Activated T-helper 17 cell treated with anti-CD3 and anti-CD28 coated beads, Interleukin-2, amount 50 U/mL, for 72 hours (primary cell): ENCODE measurements at regions not wholly inside any gene's neighbourhood (a gene's known extent, or its start where the extent isn't known, plus 50 kb on each side); places are given as distances from the start of the nearest gene placed in this dataset.
A peak's percentile ranks its signal among the peaks of the same experiment; 100 is the strongest.

ENCODE experiments used
- ATAC-seq: fragments of 150-1000 bp; cut with Tn5 transposase; replicated peaks from 2 replicates; pipeline ENCODE4 v1.10.0; 2021; ENCODE audit warnings: mild to moderate bottlenecking, moderate library complexity
- H3K27ac Mint-ChIP-seq: one replicate; pipeline ENCODE4 v1.8.0; 2022; ENCODE audit warnings: mixed read lengths
- H3K27me3 Mint-ChIP-seq: one replicate; pipeline ENCODE4 v1.8.0; 2022; ENCODE audit warnings: mixed read lengths
- H3K36me3 Mint-ChIP-seq: one replicate; pipeline ENCODE4 v1.8.0; 2022; ENCODE audit warnings: low read depth, mild to moderate bottlenecking, mixed read lengths
- H3K4me1 Mint-ChIP-seq: one replicate; pipeline ENCODE4 v1.8.0; 2022; ENCODE audit warnings: mixed read lengths
- H3K4me3 Mint-ChIP-seq: one replicate; pipeline ENCODE4 v1.8.0; 2022; ENCODE audit warnings: mild to moderate bottlenecking, mixed read lengths
- H3K9me3 Mint-ChIP-seq: one replicate; pipeline ENCODE4 v1.8.0; 2022; ENCODE audit warnings: mixed read lengths

GRCh38 chr5:1671351-1671750 lies 128.3 kb downstream of the MRPL36 start:
- no peak overlapping the region for H3K27ac Mint-ChIP-seq
- no peaks in the 10 kb centered on the region for H3K36me3 Mint-ChIP-seq
- H3K9me3 Mint-ChIP-seq: no peaks in the 10 kb centered on the region
- peaks cover 43% of the 10 kb centered on the region for H3K27me3 Mint-ChIP-seq
- H3K4me1 Mint-ChIP-seq: peaks cover 4% of the 10 kb centered on the region
- H3K4me3 Mint-ChIP-seq: no peak overlapping the region
- ATAC-seq: no peak

GRCh38 chr5:1670351-1670750 lies 129.3 kb downstream of the MRPL36 start:
- no peak overlapping the region for H3K27ac Mint-ChIP-seq
- no peaks in the 10 kb centered on the region for H3K9me3 Mint-ChIP-seq
- H3K36me3 Mint-ChIP-seq: no peaks in the 10 kb centered on the region
- peaks cover 12% of the 10 kb centered on the region for H3K4me1 Mint-ChIP-seq
- H3K27me3 Mint-ChIP-seq: peaks cover 53% of the 10 kb centered on the region
- ATAC-seq: peak; percentile 35
- no peak overlapping the region for H3K4me3 Mint-ChIP-seq

GRCh38 chr5:1669276-1670155 lies 130.1 kb downstream of the MRPL36 start:
- Mint-ChIP-seq H3K9me3 (no peaks in the 10 kb centered on the region), H3K4me1 (peaks cover 12% of the 10 kb centered on the region), H3K36me3 (no peaks in the 10 kb centered on the region), H3K27ac (no peak overlapping the region), H3K4me3 (peak overlapping the region; percentile 21), H3K27me3 (peaks cover 58% of the 10 kb centered on the region)
- ATAC-seq: no peak

DNA sequence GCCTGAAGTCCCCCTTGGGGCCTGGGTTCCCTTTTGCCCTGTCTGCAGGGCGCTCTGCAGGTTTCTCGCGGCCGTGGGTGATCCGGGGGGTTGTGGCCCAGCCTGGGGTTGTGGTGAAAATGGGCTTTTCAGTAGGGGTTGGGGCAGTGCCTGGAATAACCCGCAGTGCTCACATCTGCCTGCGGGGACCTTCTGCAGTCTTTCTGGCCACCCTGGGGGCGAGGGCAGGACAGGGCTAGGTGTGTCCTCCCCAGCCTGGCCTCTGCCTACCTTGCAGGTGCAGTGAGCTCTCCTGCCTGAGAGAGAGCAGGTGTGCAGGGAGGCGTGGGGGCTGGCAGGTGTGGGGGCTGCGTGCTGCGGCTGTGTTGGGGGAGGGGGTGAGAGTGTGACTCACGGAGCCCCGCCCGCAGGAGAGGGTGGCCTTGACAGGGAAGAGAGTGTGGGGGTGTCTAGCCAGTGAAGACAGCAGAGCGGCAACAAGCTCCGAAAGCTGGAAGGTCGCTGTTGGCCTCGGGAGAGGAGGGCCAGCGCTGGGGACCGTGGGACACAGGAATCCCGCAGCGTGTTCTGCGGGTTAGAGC lies 131.4 kb downstream of the MRPL36 start:
- Mint-ChIP-seq H3K27me3 (peaks cover 61% of the 10 kb centered on the region), H3K9me3 (no peaks in the 10 kb centered on the region), H3K4me1 (peaks cover 12% of the 10 kb centered on the region), H3K36me3 (no peaks in the 10 kb centered on the region), H3K27ac (no peak overlapping the region), H3K4me3 (peak overlapping the region; percentile 3)
- peak; percentile 34 for ATAC-seq

DNA sequence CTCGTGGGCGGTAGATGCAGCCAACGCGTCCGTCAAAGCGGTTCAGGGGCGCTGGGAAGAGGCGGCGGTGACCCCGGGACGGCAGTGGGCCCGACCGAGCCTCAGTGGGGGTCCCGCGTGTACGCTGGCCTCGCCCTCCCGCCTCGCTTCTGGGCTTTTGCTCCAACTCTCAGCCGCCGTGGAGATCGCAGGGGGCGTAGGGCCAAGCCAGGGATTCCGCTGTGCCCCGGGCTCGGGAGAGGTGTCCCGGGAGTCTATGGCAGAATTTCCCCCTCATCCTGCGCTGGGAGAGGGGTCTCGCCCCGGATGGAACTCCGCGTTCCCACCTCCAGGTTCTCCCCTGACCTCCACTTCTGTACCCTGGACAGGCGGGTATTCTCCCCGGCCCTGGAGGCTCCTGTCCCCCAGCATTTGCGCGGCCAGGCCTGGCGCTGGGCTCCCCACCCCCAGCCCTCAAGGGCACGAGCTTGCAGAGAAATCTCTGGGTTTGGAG lies 131.9 kb downstream of the MRPL36 start:
- H3K27me3 Mint-ChIP-seq: peaks cover 61% of the 10 kb centered on the region
- H3K9me3 Mint-ChIP-seq: no peaks in the 10 kb centered on the region
- H3K4me3 Mint-ChIP-seq: peak overlapping the region; percentile 3
- no peaks in the 10 kb centered on the region for H3K36me3 Mint-ChIP-seq
- ATAC-seq: no peak
- H3K4me1 Mint-ChIP-seq: peaks cover 12% of the 10 kb centered on the region
- no peak overlapping the region for H3K27ac Mint-ChIP-seq

GRCh38 chr5:1666812-1667588 lies 132.6 kb downstream of the MRPL36 start:
- Mint-ChIP-seq H3K4me3 (peak overlapping the region; percentile 32), H3K9me3 (no peaks in the 10 kb centered on the region), H3K4me1 (peaks cover 12% of the 10 kb centered on the region), H3K36me3 (no peaks in the 10 kb centered on the region), H3K27me3 (peaks cover 58% of the 10 kb centered on the region), H3K27ac (no peak overlapping the region)
- no peak for ATAC-seq

GRCh38 chr5:1666221-1666620 lies 133.4 kb downstream of the MRPL36 start:
- H3K4me3 Mint-ChIP-seq: peak overlapping the region; percentile 32
- H3K4me1 Mint-ChIP-seq: peaks cover 12% of the 10 kb centered on the region
- no peak for ATAC-seq
- H3K27me3 Mint-ChIP-seq: peaks cover 55% of the 10 kb centered on the region
- no peaks in the 10 kb centered on the region for H3K36me3 Mint-ChIP-seq
- no peak overlapping the region for H3K27ac Mint-ChIP-seq
- H3K9me3 Mint-ChIP-seq: no peaks in the 10 kb centered on the region

GRCh38 chr5:1665803-1666202 lies 133.8 kb downstream of the MRPL36 start:
- peak overlapping the region; percentile 32 for H3K4me3 Mint-ChIP-seq

DNA sequence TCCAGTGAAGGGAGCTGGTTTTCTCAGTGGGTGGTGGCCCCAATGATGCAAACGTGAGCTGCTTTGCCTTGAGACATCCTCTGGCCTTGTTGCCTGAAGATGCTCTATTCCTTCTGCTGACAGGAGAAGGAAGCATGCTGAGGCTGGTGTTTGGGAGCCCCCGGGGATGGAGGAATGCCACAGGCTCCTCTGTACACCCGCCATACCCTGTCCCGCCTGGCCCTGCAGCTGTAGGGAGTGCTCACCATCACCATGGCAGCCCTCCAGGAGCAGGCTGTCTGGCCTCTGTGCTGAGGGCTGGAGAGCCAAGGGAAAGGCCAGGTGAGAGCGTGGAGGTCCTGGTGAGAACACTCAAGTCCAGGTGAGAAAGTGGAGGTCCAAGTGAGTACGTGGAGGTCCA lies 134.4 kb downstream of the MRPL36 start:
- H3K36me3 Mint-ChIP-seq: no peaks in the 10 kb centered on the region
- peaks cover 53% of the 10 kb centered on the region for H3K27me3 Mint-ChIP-seq
- no peak for ATAC-seq
- H3K27ac Mint-ChIP-seq: no peak overlapping the region
- peaks cover 12% of the 10 kb centered on the region for H3K4me1 Mint-ChIP-seq
- H3K4me3 Mint-ChIP-seq: peak overlapping the region; percentile 32
- H3K9me3 Mint-ChIP-seq: no peaks in the 10 kb centered on the region

More at GRCh38 chr5:1665803-1666202, 133.8 kb downstream of the MRPL36 start:
- Mint-ChIP-seq H3K4me1 (peaks cover 12% of the 10 kb centered on the region), H3K27me3 (peaks cover 52% of the 10 kb centered on the region), H3K36me3 (no peaks in the 10 kb centered on the region), H3K9me3 (no peaks in the 10 kb centered on the region), H3K27ac (no peak overlapping the region)
- no peak for ATAC-seq

- Mint-ChIP-seq H3K9me3 (no peaks in the 10 kb centered on the region), H3K4me1 (peaks cover 8% of the 10 kb centered on the region), H3K4me3 (no peak overlapping the region), H3K27me3 (peaks cover 45% of the 10 kb centered on the region), H3K27ac (no peak overlapping the region), H3K36me3 (no peaks in the 10 kb centered on the region)
- no peak for ATAC-seq
Observed at GRCh38 chr5:1663186-1663585, 136.5 kb downstream of the MRPL36 start.

DNA sequence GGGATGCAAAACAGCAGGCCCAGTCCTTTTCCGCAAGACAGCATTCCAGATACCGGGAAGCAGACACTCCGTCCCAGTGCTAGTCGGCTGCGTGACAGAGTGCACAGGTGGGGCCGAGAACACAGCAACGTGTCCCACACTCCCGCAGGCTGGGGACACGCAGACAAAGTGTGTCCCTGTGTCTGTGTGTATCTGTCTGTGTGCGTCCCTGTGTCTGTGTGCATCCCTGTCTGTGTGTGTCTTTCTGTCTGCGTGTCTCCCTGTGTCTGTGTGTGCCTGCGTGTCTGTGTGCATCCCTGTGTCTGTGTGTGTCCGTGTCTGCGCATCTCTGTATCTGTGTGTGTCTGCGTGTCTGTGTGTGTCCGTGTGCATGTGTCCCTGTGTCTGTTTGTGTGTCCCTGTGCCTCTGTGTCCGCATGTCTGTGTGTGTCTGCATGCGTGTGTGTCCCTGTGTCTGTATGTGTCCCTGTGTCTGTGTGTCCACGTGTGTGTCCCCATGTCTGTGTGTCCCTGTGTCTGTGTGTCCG lies 137.0 kb downstream of the MRPL36 start:
- Mint-ChIP-seq H3K9me3 (no peaks in the 10 kb centered on the region), H3K4me1 (peaks cover 8% of the 10 kb centered on the region), H3K27me3 (peaks cover 45% of the 10 kb centered on the region), H3K4me3 (no peak overlapping the region), H3K36me3 (no peaks in the 10 kb centered on the region), H3K27ac (no peak overlapping the region)
- no peak for ATAC-seq

DNA sequence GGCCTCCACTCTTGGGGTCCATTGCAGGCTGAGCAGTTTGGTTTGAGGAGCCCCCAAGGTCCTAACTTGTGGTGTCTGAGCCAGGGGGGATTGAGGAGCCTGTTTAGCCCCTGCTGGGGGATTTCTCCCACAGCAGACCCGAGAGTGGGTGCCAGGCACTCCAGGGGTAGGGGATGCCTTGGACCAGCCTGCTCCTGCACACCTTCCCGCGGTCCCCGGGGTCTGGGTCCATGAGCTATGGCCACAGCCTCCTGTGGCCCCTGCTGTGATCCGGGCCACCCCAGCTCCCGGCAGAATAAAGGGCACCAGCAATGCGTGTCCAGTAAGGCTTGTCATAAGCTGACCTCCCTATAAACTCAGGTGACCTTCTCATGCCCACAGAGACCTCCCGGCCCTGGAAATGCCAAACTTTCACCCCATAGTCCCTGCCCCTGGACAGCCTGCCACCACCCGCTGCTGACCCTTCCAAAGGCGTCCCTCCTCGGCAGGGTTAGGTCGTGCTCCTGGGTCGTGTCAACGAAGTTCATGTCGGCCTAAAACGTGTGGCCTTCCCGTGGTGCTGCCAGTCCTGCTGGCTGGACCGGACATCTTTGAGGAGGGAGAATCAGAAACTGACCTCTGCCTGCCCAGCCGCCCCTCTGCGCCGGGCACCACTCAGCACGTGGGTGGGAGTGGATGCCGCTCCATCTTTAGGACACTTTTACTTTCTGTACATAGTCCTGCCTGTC lies 137.6 kb downstream of the MRPL36 start:
- ATAC-seq: no peak
- H3K36me3 Mint-ChIP-seq: no peaks in the 10 kb centered on the region
- peaks cover 50% of the 10 kb centered on the region for H3K27me3 Mint-ChIP-seq
- peaks cover 8% of the 10 kb centered on the region for H3K4me1 Mint-ChIP-seq
- H3K4me3 Mint-ChIP-seq: no peak overlapping the region
- H3K27ac Mint-ChIP-seq: no peak overlapping the region
- no peaks in the 10 kb centered on the region for H3K9me3 Mint-ChIP-seq

DNA sequence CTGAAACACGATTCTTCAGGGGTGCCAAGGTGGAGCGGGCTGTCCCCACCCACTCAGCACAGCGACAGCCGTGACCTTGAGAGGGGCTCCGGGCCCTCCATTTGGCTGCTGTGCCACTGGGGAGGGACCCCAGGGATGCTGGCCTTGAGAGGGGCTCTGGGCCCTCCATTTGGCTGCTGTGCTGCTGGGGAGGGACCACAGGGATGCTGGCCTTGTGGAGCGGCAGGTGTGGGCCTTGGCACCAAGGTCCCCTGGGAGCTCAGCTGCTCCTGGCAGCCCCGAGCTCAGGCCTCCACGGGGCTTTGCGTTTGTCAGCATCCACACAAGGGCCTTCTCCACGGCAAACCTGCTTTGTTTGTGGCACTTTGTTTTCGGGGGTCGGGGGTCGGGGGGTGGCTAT lies 137.6 kb upstream of the LPCAT1 start:
- H3K36me3 Mint-ChIP-seq: no peaks in the 10 kb centered on the region
- H3K27ac Mint-ChIP-seq: no peak overlapping the region
- ATAC-seq: no peak
- peaks cover 8% of the 10 kb centered on the region for H3K4me1 Mint-ChIP-seq
- H3K9me3 Mint-ChIP-seq: no peaks in the 10 kb centered on the region
- no peak overlapping the region for H3K4me3 Mint-ChIP-seq
- peaks cover 51% of the 10 kb centered on the region for H3K27me3 Mint-ChIP-seq

DNA sequence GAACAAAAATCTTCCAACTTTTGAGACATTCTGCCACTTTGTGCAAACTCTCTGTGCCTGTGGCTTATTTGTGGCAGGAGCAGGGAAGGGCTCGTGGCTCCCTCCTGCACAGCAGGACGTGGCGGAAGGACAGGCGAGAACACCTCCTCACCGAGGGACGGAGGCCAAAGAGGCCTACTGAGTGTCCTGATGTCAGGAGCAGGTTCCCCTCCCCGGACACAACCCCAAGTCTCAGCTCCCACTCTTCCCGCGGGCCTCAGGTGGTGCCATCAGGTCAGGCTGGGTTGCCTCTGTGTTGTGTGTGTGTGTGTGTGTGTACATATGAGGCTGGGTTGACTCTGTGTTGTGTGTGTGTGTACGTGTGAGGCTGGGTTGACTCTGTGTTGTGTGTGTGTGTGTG lies 136.8 kb upstream of the LPCAT1 start:
- H3K27me3 Mint-ChIP-seq: peaks cover 43% of the 10 kb centered on the region
- no peaks in the 10 kb centered on the region for H3K36me3 Mint-ChIP-seq
- H3K4me3 Mint-ChIP-seq: no peak overlapping the region
- ATAC-seq: no peak
- peaks cover under 1% of the 10 kb centered on the region for H3K4me1 Mint-ChIP-seq
- no peaks in the 10 kb centered on the region for H3K9me3 Mint-ChIP-seq
- H3K27ac Mint-ChIP-seq: no peak overlapping the region
